ENCODE measurements at regions not wholly inside any gene's neighbourhood (a gene's known extent, or its start where the extent isn't known, plus 50 kb on each side); places are given as distances from the start of the nearest gene placed in this dataset.

DNA sequence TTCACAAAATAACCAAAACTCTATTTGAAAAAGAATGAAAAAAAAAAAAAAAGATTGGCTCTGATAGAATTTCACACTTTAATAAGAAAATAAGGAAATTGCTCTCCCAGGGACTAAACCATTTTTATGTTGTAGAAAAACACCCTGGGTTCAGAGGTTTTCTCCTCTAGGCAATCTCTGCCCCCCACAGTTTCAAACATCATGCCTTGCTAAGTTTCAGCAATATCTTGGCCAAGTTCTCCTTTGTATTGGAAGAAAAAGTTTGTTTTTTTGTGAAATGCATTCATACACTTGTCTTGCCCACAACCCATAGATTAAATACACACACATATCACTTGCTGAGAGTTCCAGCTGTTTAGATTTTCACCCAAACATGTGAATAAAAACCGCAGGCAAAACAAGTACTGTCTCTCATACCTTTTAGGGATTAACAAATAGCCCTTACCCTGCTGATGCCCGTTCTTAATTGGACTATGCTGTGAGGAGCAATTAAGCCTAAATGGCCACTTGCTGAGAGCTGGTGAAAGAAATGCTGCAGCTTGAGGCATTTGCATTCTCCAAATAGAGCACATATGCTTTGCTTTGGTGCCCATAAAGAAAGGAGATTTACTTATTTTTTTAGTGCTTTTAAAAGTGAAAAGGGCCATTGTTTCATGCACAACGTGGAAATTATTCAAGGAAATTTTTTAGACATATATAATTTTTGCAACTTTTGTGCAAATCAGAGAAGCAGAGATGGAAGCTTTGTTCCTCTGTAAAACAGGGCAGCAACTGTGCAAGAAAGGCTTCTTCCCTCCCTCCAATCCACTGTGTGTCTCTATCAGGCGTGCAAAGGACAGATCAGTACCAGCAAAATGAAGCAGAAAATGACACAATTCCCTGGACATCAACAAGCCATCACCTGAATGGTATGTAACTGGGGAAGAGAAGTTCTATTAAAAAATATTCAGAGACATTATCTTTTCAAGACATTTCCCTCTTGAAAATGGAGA, 262.4 kb upstream of the KIF2A start:
- H3K4me1 ChIP-seq (ENCODE audit: control insufficient read depth, insufficient read depth, low read length) = no peaks in the 10 kb centered on the region
- H3K9ac ChIP-seq (ENCODE audit: low read length) = no peak overlapping the region

GRCh38 chr5:62044989-62045388, 261.0 kb upstream of the KIF2A start:
- DNase-seq (ENCODE audit: low read depth) = no peak
- Histone ChIP-seq H3K27me3 (replicated peaks; ENCODE audit: control insufficient read depth, insufficient read depth, low read length) (peaks cover 33% of the 10 kb centered on the region), H3K4me1 (ENCODE audit: control insufficient read depth, insufficient read depth, low read length) (no peaks in the 10 kb centered on the region), H3K9me3 (ENCODE audit: control insufficient read depth, low read length) (peaks cover 27% of the 10 kb centered on the region), H3K4me3 (ENCODE audit: low read length) (no peak overlapping the region), H3K36me3 (ENCODE audit: control insufficient read depth, insufficient read depth, low read length, severe bottlenecking) (no peaks in the 10 kb centered on the region), H3K9ac (ENCODE audit: low read length) (no peak overlapping the region)

More for the DNA sequence above, 262.4 kb upstream of the KIF2A start:
- Histone ChIP-seq H3K9me3 (ENCODE audit: control insufficient read depth, low read length) (peaks cover 27% of the 10 kb centered on the region), H3K27me3 (replicated peaks; ENCODE audit: control insufficient read depth, insufficient read depth, low read length) (peaks cover 46% of the 10 kb centered on the region), H3K36me3 (ENCODE audit: control insufficient read depth, insufficient read depth, low read length, severe bottlenecking) (no peaks in the 10 kb centered on the region), H3K4me3 (ENCODE audit: low read length) (no peak overlapping the region)
- DNase-seq (ENCODE audit: low read depth) = no peak

DNA sequence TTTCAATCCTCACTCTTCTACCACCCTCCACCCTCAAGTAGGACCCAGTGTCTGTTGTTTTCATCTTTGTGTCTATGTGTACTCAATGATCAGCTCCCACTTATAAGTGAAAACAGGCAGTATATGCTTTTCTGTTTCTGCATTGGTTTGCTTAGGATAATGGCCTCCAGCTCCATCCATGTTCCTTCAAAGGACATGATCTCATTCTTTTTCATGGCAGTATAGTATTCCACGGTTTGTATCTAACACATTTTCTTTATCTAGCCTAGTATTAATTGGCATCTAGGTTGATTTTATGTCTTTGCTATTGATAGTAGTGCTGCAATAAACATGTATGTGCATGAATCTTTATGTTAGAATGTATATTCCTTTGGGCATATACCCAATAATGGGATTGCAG, 259.8 kb upstream of the KIF2A start:
- Histone ChIP-seq H3K4me3 (ENCODE audit: low read length) (no peak overlapping the region), H3K36me3 (ENCODE audit: control insufficient read depth, insufficient read depth, low read length, severe bottlenecking) (no peaks in the 10 kb centered on the region), H3K9me3 (ENCODE audit: control insufficient read depth, low read length) (peaks cover 27% of the 10 kb centered on the region), H3K9ac (ENCODE audit: low read length) (no peak overlapping the region), H3K27me3 (replicated peaks; ENCODE audit: control insufficient read depth, insufficient read depth, low read length) (peaks cover 28% of the 10 kb centered on the region), H3K4me1 (ENCODE audit: control insufficient read depth, insufficient read depth, low read length) (no peaks in the 10 kb centered on the region)
- no peak for DNase-seq (ENCODE audit: low read depth)

GRCh38 chr5:62051747-62052146, 254.3 kb upstream of the KIF2A start:
- Histone ChIP-seq H3K9ac (ENCODE audit: low read length) (no peak overlapping the region), H3K4me1 (ENCODE audit: control insufficient read depth, insufficient read depth, low read length) (no peaks in the 10 kb centered on the region), H3K36me3 (ENCODE audit: control insufficient read depth, insufficient read depth, low read length, severe bottlenecking) (no peaks in the 10 kb centered on the region), H3K27me3 (replicated peaks; ENCODE audit: control insufficient read depth, insufficient read depth, low read length) (peaks cover 6% of the 10 kb centered on the region), H3K9me3 (ENCODE audit: control insufficient read depth, low read length) (peaks cover 22% of the 10 kb centered on the region), H3K4me3 (ENCODE audit: low read length) (no peak overlapping the region)
- DNase-seq (ENCODE audit: low read depth) = no peak

GRCh38 chr5:62059960-62060359, 246.0 kb upstream of the KIF2A start:
- DNase-seq (ENCODE audit: low read depth) = no peak
- no peaks in the 10 kb centered on the region for H3K36me3 ChIP-seq (ENCODE audit: control insufficient read depth, insufficient read depth, low read length, severe bottlenecking)
- H3K9ac ChIP-seq (ENCODE audit: low read length) = no peak overlapping the region

GRCh38 chr5:62065050-62065449, 241.0 kb upstream of the KIF2A start:
- H3K9ac ChIP-seq (ENCODE audit: low read length) = no peak overlapping the region
- peak; percentile 28 for DNase-seq (ENCODE audit: low read depth)
- H3K27me3 ChIP-seq (replicated peaks; ENCODE audit: control insufficient read depth, insufficient read depth, low read length) = peaks cover 14% of the 10 kb centered on the region
- H3K4me3 ChIP-seq (ENCODE audit: low read length) = no peak overlapping the region
- no peaks in the 10 kb centered on the region for H3K36me3 ChIP-seq (ENCODE audit: control insufficient read depth, insufficient read depth, low read length, severe bottlenecking)
- peaks cover 19% of the 10 kb centered on the region for H3K4me1 ChIP-seq (ENCODE audit: control insufficient read depth, insufficient read depth, low read length)
- no peaks in the 10 kb centered on the region for H3K9me3 ChIP-seq (ENCODE audit: control insufficient read depth, low read length)

More at GRCh38 chr5:62059960-62060359, 246.0 kb upstream of the KIF2A start:
- Histone ChIP-seq H3K4me1 (ENCODE audit: control insufficient read depth, insufficient read depth, low read length) (peaks cover 9% of the 10 kb centered on the region), H3K9me3 (ENCODE audit: control insufficient read depth, low read length) (peaks cover 11% of the 10 kb centered on the region), H3K4me3 (ENCODE audit: low read length) (no peak overlapping the region), H3K27me3 (replicated peaks; ENCODE audit: control insufficient read depth, insufficient read depth, low read length) (peaks cover 6% of the 10 kb centered on the region)

DNA sequence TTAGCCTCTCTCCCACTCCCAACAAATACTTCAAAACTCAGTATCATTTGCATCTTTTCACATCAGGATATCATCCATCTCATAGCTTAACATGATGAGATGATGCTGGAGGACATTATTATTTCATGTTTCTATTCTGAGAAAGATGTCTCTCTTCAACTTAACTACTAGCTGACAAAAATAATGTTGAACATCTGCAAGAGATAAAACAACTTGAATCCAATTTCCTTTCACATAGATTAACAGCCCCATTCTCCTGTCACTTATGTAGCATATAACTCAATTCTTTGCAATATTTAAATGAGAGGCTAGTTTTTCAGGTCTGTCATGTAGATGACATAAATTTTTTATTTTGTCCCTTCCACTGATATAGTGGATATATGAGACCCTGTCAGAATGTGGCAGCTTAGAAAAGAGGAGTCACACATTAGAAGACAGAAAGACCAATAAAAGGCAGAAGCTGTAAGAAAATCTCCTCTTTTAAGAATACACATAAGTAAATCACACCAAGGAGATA, 239.2 kb upstream of the KIF2A start:
- H3K4me3 ChIP-seq (ENCODE audit: low read length) = no peak overlapping the region
- H3K36me3 ChIP-seq (ENCODE audit: control insufficient read depth, insufficient read depth, low read length, severe bottlenecking) = no peaks in the 10 kb centered on the region
- H3K4me1 ChIP-seq (ENCODE audit: control insufficient read depth, insufficient read depth, low read length) = peaks cover 15% of the 10 kb centered on the region
- DNase-seq (ENCODE audit: low read depth) = no peak
- no peaks in the 10 kb centered on the region for H3K9me3 ChIP-seq (ENCODE audit: control insufficient read depth, low read length)
- peaks cover 18% of the 10 kb centered on the region for H3K27me3 ChIP-seq (replicated peaks; ENCODE audit: control insufficient read depth, insufficient read depth, low read length)
- no peak overlapping the region for H3K9ac ChIP-seq (ENCODE audit: low read length)

DNA sequence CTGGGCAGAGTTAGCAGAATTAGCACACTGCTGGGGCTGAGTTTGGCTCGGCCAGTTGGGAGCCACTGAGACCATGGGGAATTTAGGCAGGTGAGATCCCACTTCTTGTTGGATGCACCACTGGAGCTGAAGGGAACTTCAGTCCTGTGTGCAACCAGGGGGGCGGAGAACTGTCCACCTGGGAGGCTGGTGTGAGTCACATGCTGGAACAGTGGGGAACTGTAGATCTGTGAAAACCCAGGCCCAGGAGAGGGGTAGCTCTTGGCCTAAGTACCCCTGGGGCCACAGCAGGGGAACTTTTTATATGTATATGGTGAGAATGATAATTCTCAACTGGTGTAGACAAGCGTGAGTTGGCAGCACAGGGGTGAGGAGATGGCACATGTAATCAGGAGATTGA, 237.5 kb upstream of the KIF2A start:
- no peak overlapping the region for H3K4me3 ChIP-seq (ENCODE audit: low read length)
- H3K9me3 ChIP-seq (ENCODE audit: control insufficient read depth, low read length) = no peaks in the 10 kb centered on the region
- H3K9ac ChIP-seq (ENCODE audit: low read length) = no peak overlapping the region
- H3K4me1 ChIP-seq (ENCODE audit: control insufficient read depth, insufficient read depth, low read length) = peaks cover 15% of the 10 kb centered on the region
- H3K36me3 ChIP-seq (ENCODE audit: control insufficient read depth, insufficient read depth, low read length, severe bottlenecking) = no peaks in the 10 kb centered on the region
- no peak for DNase-seq (ENCODE audit: low read depth)
- H3K27me3 ChIP-seq (replicated peaks; ENCODE audit: control insufficient read depth, insufficient read depth, low read length) = peaks cover 21% of the 10 kb centered on the region

- Histone ChIP-seq H3K4me1 (ENCODE audit: control insufficient read depth, insufficient read depth, low read length) (peaks cover 8% of the 10 kb centered on the region), H3K27me3 (replicated peaks; ENCODE audit: control insufficient read depth, insufficient read depth, low read length) (peaks cover 58% of the 10 kb centered on the region), H3K9ac (ENCODE audit: low read length) (no peak overlapping the region), H3K4me3 (ENCODE audit: low read length) (no peak overlapping the region), H3K36me3 (ENCODE audit: control insufficient read depth, insufficient read depth, low read length, severe bottlenecking) (no peaks in the 10 kb centered on the region), H3K9me3 (ENCODE audit: control insufficient read depth, low read length) (no peaks in the 10 kb centered on the region)
- no peak for DNase-seq (ENCODE audit: low read depth)
Measured at GRCh38 chr5:62077387-62077786, 228.6 kb upstream of the KIF2A start.

- Histone ChIP-seq H3K36me3 (ENCODE audit: control insufficient read depth, insufficient read depth, low read length, severe bottlenecking) (no peaks in the 10 kb centered on the region), H3K9ac (ENCODE audit: low read length) (no peak overlapping the region)
- DNase-seq (ENCODE audit: low read depth) = no peak
Measured at GRCh38 chr5:62077823-62078550, 228.0 kb upstream of the KIF2A start.

GRCh38 chr5:62082370-62082801, 223.6 kb upstream of the KIF2A start:
- Histone ChIP-seq H3K4me3 (ENCODE audit: low read length) (peak overlapping the region; percentile 15), H3K9ac (ENCODE audit: low read length) (no peak overlapping the region), H3K4me1 (ENCODE audit: control insufficient read depth, insufficient read depth, low read length) (peaks cover 19% of the 10 kb centered on the region), H3K27me3 (replicated peaks; ENCODE audit: control insufficient read depth, insufficient read depth, low read length) (peaks cover 47% of the 10 kb centered on the region), H3K36me3 (ENCODE audit: control insufficient read depth, insufficient read depth, low read length, severe bottlenecking) (no peaks in the 10 kb centered on the region), H3K9me3 (ENCODE audit: control insufficient read depth, low read length) (no peaks in the 10 kb centered on the region)
- DNase-seq (ENCODE audit: low read depth) = peak; percentile 64

More at GRCh38 chr5:62077823-62078550, 228.0 kb upstream of the KIF2A start:
- no peak overlapping the region for H3K4me3 ChIP-seq (ENCODE audit: low read length)
- H3K4me1 ChIP-seq (ENCODE audit: control insufficient read depth, insufficient read depth, low read length) = peaks cover 14% of the 10 kb centered on the region
- no peaks in the 10 kb centered on the region for H3K9me3 ChIP-seq (ENCODE audit: control insufficient read depth, low read length)
- peaks cover 57% of the 10 kb centered on the region for H3K27me3 ChIP-seq (replicated peaks; ENCODE audit: control insufficient read depth, insufficient read depth, low read length)

Data from adipocyte (in vitro differentiated cells).